Fibroblast of skin of left quadriceps (primary cell): ENCODE measurements at regions not wholly inside any gene's neighbourhood (a gene's known extent, or its start where the extent isn't known, plus 50 kb on each side); places are given as distances from the start of the nearest gene placed in this dataset.

Experiments
- DNase-seq, 2 experiments: peaks; one replicate each; pipeline ENCODE4 v3.0.0-alpha.2; 2013; ENCODE audit warnings: low read depth in 2 of 2

DNA sequence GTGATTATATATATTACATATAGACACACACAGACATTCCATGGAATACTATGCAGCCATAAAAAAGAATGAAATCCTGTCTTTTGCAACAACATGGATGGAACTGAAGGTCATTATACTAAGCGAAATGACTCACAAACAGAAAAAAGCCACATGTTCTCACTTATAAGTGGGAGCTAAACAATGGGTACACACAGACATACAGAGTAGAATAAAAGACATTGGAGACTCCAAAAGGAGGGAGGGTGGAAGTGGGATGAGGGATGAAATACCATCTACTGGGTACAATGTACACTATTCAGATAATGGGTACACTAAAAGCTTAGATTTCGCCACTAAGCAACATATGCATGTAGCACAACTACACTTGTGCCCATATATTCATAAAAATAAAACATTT, 170.0 kb upstream of the RGMB start:
- DNase-seq, result no peak

DNA sequence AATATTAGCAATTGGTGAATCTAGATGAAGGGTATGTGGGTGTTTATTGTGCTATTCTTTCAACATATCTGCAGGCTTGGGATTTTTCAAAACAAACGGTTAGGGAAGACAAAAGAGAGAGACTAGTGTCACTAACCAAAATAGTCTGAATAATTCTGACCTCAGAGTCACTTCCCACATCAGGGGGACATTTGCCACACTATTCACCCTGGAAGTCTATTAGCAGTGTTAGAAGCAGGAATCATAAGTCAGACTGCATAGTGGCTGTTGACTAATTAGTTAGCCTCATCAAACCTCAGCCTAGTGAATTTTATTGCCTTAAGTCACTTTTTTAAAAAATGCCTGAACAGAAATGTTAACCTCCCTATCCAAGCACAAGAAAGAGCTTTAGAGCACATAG, 169.2 kb upstream of the RGMB start:
- no peak for DNase-seq

GRCh38 chr5:98604721-98605425, 168.6 kb upstream of the RGMB start:
- DNase-seq, result no peak

DNA sequence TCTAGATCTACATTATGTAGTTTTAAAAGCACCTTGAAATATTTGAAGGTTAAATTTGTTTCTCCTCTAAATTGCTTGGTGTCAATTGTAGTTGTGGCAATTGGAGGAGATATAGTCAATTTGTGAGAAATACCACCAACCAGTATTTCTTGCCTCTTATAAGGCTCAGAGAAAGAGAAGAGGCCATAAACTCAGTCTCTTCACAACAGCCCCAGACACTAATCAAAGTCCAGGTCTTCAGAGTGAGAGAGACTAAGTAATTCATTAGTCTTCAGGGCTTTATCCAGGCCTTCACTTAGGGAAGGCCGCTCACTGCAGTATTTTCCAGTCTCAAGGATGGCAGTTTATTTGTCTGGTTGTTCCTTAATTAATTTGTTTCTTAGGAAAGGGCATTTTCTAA, 168.0 kb upstream of the RGMB start:
- DNase-seq, result no peak

- DNase-seq, result no peak
Measured at GRCh38 chr5:98606961-98607360, 166.5 kb upstream of the RGMB start.

DNA sequence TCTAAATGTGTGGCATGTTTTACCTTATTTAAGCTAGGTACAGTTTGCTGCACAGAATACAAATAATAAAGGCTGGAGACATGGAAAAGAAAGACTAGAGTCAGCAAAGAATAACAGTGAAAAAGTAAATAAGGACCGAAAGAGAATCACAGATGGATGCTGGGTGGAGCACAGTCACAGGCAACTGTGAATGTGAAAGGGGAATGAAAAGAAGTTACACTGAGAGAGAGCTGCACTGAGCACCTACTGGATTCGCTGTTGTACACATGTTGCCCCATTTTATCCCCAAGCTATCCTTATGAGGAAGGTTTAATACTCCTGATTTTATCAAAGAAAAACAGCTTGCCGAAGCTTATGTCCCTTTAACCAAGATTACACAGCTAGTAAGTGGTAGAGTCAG, 165.4 kb upstream of the RGMB start:
- DNase-seq, result no peak

- DNase-seq, result no peak
Measured at GRCh38 chr5:98614341-98614740, 159.1 kb upstream of the RGMB start.

DNA sequence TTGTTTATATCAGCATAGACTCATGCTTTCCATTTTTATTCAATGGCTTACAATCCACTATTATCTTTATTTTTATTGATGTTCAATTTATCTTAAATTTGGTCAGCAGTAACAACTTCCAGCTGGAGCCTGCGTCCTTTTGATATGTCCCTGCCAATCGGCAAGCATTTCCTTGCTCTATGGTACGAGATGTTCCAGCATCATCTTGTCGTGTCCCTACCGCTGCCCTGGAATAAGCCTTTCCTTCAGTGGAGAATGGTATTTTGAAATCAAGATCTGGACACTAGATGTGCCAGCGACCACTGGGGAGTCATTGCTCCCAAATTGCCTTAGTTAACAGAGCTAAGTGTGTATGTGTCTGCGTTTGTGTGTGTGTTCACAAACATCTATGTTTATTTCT, 151.6 kb upstream of the RGMB start:
- DNase-seq, result no peak

DNA sequence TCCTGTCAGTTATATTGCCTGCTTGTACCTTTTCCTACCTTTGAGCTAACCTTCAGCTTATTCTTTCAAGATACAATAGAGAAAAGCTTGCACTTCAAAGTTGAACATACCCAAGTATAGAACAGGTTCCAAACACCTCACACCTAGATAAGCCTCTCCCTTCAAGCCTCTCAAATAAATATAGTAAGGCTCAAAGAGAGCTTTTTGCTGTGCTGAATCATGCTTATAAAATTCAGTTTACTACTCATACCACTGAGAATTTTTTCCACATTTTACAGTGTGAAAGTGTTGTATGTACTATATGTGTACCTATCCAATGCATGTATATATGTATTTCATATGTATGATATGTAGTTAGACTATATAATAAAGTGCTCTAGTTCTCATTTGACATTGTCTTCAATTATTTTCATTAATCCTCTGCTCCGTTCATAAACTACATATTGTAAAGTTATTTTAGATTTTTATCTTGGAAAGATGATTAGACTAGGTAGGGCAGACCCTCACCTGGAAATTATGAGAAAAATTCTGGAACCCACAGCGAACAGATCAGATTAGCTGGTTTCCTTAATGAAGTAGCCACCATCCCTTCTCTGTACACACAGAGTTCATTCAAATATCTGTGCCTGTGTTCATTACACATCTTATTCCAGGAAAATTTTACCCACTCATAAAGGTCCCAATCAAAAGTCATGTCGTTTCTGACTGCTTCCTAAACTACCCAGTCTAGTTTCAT, 149.2 kb upstream of the RGMB start:
- DNase-seq, result no peak

DNA sequence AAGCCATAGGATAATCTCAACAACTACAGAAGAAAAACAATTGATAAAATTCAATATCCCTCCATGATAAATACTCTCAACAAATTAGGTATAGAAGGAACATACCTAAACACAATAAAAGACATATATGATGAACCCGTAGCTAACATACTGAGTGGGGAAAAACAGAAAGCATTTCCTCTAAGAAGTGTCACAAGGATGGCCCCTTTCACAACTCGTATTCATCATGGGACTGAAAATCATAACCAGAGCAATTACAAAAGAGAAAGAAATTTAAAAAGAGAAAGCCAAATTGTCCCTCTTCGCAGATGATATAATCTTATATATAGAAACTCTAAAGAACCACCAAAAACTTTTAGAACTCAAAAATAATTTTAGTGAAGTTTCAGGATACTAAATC, 146.3 kb upstream of the RGMB start:
- no peak for DNase-seq

GRCh38 chr5:98630621-98631020, 142.8 kb upstream of the RGMB start:
- DNase-seq, result no peak

GRCh38 chr5:98631311-98632054, 142.0 kb upstream of the RGMB start:
- peak; percentile 97 for DNase-seq

- DNase-seq, result no peak
Measured at GRCh38 chr5:98635656-98636055, 137.8 kb upstream of the RGMB start.

- no peak for DNase-seq
Measured at GRCh38 chr5:98637116-98637515, 136.3 kb upstream of the RGMB start.

GRCh38 chr5:98637557-98637956, 135.9 kb upstream of the RGMB start:
- no peak for DNase-seq

DNA sequence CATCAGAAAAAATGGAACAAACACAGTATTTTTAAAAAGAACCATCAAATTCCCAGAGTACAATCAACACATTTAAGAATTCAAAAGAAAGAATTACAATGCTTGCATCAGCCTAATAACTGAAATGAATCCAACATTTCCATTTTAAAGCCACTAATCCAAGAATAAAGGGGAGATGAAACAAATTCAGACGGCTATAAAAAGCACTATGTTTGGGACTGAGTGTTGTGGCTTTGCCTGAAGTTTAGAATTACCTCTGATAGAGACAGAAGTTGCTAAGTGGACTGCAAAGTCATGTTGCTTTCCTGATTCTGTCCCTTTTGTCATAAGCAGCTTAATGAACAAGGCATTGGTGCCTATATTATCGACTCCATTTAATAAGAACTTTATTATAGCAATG, 135.4 kb upstream of the RGMB start:
- DNase-seq, result no peak

GRCh38 chr5:98638701-98639100, 134.8 kb upstream of the RGMB start:
- DNase-seq, result peak; percentile 89 to 90

GRCh38 chr5:98639274-98639673, 134.2 kb upstream of the RGMB start:
- no peak for DNase-seq

- no peak for DNase-seq
Measured at GRCh38 chr5:98641671-98642070, 131.8 kb upstream of the RGMB start.

DNA sequence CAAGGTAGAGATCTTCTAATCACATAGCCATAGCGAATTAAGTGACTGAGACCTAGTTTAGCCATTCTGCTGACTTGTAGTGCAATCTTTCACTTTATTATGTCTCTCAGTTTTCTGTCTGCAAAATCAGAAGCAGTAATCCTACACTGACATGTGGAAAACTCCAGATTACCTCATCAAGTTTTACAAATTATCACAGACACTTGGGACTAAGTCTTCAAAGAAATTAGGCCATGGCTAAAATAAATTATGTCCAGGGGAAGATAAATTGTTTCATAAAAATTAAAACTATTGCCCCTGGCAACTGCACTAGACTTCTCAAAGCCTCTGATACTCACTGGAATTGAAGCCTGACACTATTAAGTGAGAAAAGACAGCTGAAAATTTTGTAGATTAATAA, 129.9 kb upstream of the RGMB start:
- no peak for DNase-seq

DNA sequence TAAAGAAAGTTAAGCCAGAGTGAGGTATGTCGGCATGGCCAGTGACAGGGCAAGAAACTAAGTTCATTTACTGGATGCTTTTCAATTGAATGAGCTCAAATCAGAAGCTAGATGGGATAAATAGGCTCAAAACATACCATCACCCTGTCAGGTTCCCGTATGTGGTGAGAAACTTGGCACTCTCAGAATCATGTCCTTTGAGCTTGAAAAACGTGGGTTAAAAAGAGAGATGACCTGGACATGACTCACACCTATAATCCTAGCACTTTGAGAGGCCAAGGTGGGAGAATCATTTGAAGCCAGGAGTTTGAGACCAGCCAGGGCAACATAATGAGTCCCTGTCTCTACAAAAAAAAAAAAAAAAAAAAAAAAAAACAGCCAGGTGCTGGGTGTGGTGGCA, 121.7 kb upstream of the RGMB start:
- DNase-seq, result no peak

DNA sequence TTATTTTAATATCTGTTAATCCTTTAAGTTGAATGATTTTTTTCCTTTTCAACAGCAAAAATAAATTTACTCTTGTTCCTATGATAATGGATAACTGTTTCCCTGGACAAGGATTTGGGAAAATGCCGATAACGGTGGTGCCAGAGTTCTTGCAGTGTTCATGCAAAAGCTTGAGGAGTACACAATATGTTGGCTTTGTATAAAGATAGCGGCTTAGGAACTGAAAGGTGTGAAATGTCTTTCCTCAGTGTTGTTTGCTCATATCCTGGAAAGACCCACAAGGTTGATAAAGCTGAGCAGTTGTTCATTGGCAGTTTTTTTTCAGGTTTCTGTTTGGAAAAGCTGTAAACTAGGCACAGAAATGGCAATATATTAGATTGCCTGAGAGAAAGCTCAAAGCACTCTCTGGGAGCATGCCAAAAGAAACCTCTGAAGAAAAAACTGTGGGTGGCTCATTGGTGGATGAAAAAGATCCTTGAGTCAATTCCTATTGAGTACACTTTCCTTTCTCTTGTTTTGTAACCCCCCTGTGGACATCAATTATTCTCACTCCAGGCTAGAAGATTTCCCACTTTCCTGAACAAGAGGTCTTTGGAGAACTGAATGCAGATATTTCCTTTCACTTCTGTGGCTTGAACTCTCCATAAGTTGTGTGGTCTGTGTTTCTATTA, 117.2 kb upstream of the RGMB start:
- DNase-seq, result no peak
